ENCODE measurements at regions not wholly inside any gene's neighbourhood (a gene's known extent, or its start where the extent isn't known, plus 50 kb on each side); places are given as distances from the start of the nearest gene placed in this dataset.

DNA sequence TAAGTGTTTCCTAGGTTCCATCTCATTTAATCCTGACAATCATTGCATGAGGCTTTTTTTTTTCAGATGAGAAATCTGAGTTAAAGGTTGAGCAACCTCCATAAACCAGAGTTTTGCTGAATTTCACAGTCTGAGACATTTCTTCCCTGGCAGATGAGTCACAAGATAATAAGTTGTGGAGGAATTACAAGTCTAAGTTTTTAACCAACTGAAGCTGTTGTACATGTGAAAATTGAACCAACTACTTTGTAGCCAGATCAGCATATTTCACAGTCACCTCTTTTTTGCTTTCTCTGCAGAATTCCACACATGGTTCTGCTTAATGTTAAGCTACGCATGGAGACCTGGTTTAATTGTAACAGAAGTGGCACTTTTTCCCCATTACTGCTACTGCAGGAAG is 765.6 kb downstream of the CDH11 start:
- TF ChIP-seq, protein P1, sequence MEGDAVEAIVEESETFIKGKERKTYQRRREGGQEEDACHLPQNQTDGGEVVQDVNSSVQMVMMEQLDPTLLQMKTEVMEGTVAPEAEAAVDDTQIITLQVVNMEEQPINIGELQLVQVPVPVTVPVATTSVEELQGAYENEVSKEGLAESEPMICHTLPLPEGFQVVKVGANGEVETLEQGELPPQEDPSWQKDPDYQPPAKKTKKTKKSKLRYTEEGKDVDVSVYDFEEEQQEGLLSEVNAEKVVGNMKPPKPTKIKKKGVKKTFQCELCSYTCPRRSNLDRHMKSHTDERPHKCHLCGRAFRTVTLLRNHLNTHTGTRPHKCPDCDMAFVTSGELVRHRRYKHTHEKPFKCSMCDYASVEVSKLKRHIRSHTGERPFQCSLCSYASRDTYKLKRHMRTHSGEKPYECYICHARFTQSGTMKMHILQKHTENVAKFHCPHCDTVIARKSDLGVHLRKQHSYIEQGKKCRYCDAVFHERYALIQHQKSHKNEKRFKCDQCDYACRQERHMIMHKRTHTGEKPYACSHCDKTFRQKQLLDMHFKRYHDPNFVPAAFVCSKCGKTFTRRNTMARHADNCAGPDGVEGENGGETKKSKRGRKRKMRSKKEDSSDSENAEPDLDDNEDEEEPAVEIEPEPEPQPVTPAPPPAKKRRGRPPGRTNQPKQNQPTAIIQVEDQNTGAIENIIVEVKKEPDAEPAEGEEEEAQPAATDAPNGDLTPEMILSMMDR (IDR thresholded peaks at IDR 0.05) = no peak

DNA sequence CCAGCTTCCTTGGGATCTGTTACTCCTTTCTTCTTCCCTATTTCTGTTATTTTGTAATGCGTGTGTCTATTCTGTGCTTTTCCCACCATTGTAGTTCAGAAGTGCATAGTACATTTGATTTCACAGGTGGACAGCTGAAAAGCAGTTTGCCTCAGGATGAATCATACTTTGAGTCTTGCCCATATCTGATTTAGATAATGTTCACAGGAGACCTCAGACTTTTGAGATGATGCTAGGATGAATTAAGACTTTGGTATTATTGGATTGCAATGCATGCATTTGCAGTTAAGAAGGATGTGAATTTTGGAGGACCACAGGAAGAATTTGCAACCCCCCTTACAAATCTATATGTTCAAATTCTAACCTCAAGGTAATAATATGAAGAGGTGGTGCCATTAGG is 769.6 kb downstream of the CDH11 start:
- TF ChIP-seq, protein P1 (IDR thresholded peaks at IDR 0.05) = no peak

DNA sequence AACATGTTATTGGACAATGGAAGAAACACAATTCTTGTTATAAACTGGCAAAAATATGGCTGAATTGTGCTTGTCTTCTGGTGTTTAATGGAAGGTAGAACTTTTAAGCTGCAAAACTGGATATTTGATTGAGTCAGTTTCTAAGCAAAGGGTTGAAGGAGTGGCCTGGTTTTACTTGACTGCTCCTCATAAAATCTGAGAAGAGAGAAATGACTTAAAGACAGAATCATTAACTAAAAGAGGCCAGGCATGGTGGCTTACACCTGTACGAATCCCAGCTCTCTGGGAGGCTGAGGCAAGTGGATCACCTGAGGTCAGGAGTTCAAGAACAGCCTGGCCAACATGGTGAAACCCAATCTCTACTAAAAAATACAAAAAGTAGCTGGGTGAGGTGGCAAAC is 770.7 kb downstream of the CDH11 start:
- TF ChIP-seq, protein P1 (IDR thresholded peaks at IDR 0.05) = no peak

- TF ChIP-seq, protein P1 (IDR thresholded peaks at IDR 0.05) = no peak
These were observed 775.8 kb downstream of the CDH11 start for GRCh38 chr16:64346080-64346479.

DNA sequence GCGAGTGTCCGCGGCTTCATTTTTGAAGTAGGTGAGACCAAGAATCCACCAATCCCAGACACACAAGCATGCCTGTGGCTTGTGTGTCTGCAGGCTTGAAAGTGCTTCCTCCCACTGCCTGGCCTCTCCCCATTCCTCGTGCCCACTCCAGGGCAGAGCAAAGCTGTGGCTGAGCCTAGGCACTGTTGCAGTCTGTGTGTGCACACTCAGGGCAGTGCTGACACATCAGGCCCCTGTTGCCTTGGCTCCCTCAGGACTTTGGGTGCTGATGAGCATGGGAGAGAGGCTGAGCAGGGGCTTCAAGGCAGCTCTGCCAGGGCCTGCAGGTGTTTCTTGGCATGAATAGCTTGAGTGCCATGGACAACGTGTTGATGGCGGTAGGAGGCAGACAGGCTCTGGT is 776.7 kb downstream of the CDH11 start:
- TF ChIP-seq, protein P1 (IDR thresholded peaks at IDR 0.05) = no peak

GRCh38 chr16:64343061-64343819 is 778.6 kb downstream of the CDH11 start:
- TF ChIP-seq, protein P1 (IDR thresholded peaks at IDR 0.05) = no peak

- TF ChIP-seq, protein P1 (IDR thresholded peaks at IDR 0.05) = no peak
These were observed 782.7 kb downstream of the CDH11 start for GRCh38 chr16:64339052-64339770.
